HG03342 (cell line): ENCODE measurements at regions not wholly inside any gene's neighbourhood (a gene's known extent, or its start where the extent isn't known, plus 50 kb on each side); places are given as distances from the start of the nearest gene placed in this dataset.
A peak's percentile ranks its signal among the peaks of the same experiment; 100 is the strongest.
"Not testable (repeated sequence)": the region's sequence is repeated elsewhere in the genome, so short reads cannot be mapped to it uniquely, and the experiment has no call there.

Experiments used
- ATAC-seq: cut with Tn5 transposase; IDR thresholded peaks from one replicate; pipeline ENCODE4 v1.9.1; 2021; ENCODE audit warnings: mild to moderate bottlenecking, moderate library complexity; ENCODE audit not compliant: unreplicated experiment

- no peak for ATAC-seq
Observed at GRCh38 chr1:102687383-102687782, 420.9 kb downstream of the COL11A1 start.

GRCh38 chr1:102661481-102661880 is 446.8 kb downstream of the COL11A1 start:
- ATAC-seq: no peak

GRCh38 chr1:102659876-102660483 is 448.3 kb downstream of the COL11A1 start:
- not testable (repeated sequence) for ATAC-seq

- ATAC-seq: no peak
Observed at GRCh38 chr1:102655034-102655433, 453.3 kb downstream of the COL11A1 start.

GRCh38 chr1:102640872-102641271 is 467.4 kb downstream of the COL11A1 start:
- no peak for ATAC-seq

GRCh38 chr1:102640312-102640711 is 468.0 kb downstream of the COL11A1 start:
- ATAC-seq: no peak

- no peak for ATAC-seq
Observed at GRCh38 chr1:102631691-102632090, 476.6 kb downstream of the COL11A1 start.

- no peak for ATAC-seq
Observed at GRCh38 chr1:102630041-102630440, 478.3 kb downstream of the COL11A1 start.

GRCh38 chr1:102628109-102628613 is 480.2 kb downstream of the COL11A1 start:
- ATAC-seq: no peak

GRCh38 chr1:102627145-102627544 is 481.2 kb downstream of the COL11A1 start:
- no peak for ATAC-seq

- ATAC-seq: no peak
Observed at GRCh38 chr1:102615896-102616295, 492.4 kb downstream of the COL11A1 start.

GRCh38 chr1:102595106-102595505 is 513.2 kb downstream of the COL11A1 start:
- no peak for ATAC-seq

GRCh38 chr1:102593276-102593675 is 515.0 kb downstream of the COL11A1 start:
- no peak for ATAC-seq

- ATAC-seq: no peak
Observed at GRCh38 chr1:102588536-102588935, 519.8 kb downstream of the COL11A1 start.

GRCh38 chr1:102586022-102586421 is 522.3 kb downstream of the COL11A1 start:
- no peak for ATAC-seq

- no peak for ATAC-seq
Observed at GRCh38 chr1:102580806-102581205, 527.5 kb downstream of the COL11A1 start.

- no peak for ATAC-seq
Observed at GRCh38 chr1:102578804-102579203, 529.5 kb downstream of the COL11A1 start.

GRCh38 chr1:102572637-102573036 is 535.7 kb downstream of the COL11A1 start:
- no peak for ATAC-seq

- no peak for ATAC-seq
Observed at GRCh38 chr1:102566182-102566581, 542.1 kb downstream of the COL11A1 start.

GRCh38 chr1:102562380-102562779 is 545.9 kb downstream of the COL11A1 start:
- ATAC-seq: no peak

GRCh38 chr1:102550729-102551384 is 554.1 kb upstream of the OLFM3 start:
- peak; percentile 49 for ATAC-seq

- ATAC-seq: no peak
Observed at GRCh38 chr1:102546251-102546650, 549.5 kb upstream of the OLFM3 start.
